ENCODE measurements at regions not wholly inside any gene's neighbourhood (a gene's known extent, or its start where the extent isn't known, plus 50 kb on each side); places are given as distances from the start of the nearest gene placed in this dataset.

GRCh38 chr6:84953111-84953755 is 188.8 kb upstream of the TBX18 start:
- TF ChIP-seq CTCF (IDR thresholded peaks at IDR 0.05; ENCODE audit: insufficient read depth, low read depth, low read length) (no peak), EZH2 (IDR thresholded peaks at IDR 0.05; ENCODE audit: insufficient read depth, low read length) (no peak)
